Endothelial cell of umbilical vein (primary cell): ENCODE measurements at regions not wholly inside any gene's neighbourhood (a gene's known extent, or its start where the extent isn't known, plus 50 kb on each side); places are given as distances from the start of the nearest gene placed in this dataset.

Experiments
- BruUV-seq: library from RNA; stranded (reverse); fragments of 400-500 nt; replicated peaks from 2 replicates; lab custom pipeline; 2021; lab: Mats Ljungman, UMichigan
- CTCF ChIA-PET: fragments of 300-600, 350-600 bp; sonication (Branson Sonifier 250); formaldehyde crosslinking; loops from one replicate; lab custom pipeline; 2021; ENCODE audit warnings: antibody characterized with exemption, inconsistent platforms; lab: Charles Lee
- POLR2A ChIA-PET: fragments of 300-600, 350-600 bp; sonication (Branson Sonifier 250); formaldehyde crosslinking; loops from one replicate; lab custom pipeline; 2021; ENCODE audit warnings: antibody characterized with exemption, inconsistent platforms; lab: Charles Lee
- DNase-seq: peaks from one replicate; pipeline ENCODE4 v3.0.0-alpha.2; 2011; ENCODE audit warnings: low read depth, low spot score
- FAIRE-seq: peaks from 2 replicates; lab custom pipeline; 2011; peaks lifted over from hg19 to GRCh38; lab: Jason Lieb, UNC
- H2AFZ ChIP-seq: 2 replicates; pipeline ENCODE4 v1.6.0; 2012; ENCODE audit warnings: low read depth, low read length, control low read depth, inconsistent platforms
- H3K27ac ChIP-seq: 2 replicates; pipeline ENCODE4 v1.5.1; 2011; ENCODE audit warnings: low read depth, mild to moderate bottlenecking, control low read depth, low read length, moderate library complexity; ENCODE audit not compliant: insufficient read depth
- H3K27me3 ChIP-seq, 2 experiments: 2 replicates each; pipeline versions ENCODE4 v1.6.0 to v1.6.1; 2011; ENCODE audit warnings: low read length in 2 of 2, mixed read lengths in 1 of 2; ENCODE audit not compliant: control insufficient read depth in 2 of 2, insufficient read depth in 2 of 2
- H3K36me3 ChIP-seq, 2 experiments: 2 replicates in 1 of 2; 3 replicates in 1 of 2; pipeline ENCODE4 v1.5.1; 2011; ENCODE audit warnings: low read length in 2 of 2, mild to moderate bottlenecking in 1 of 2, moderate library complexity in 1 of 2; ENCODE audit not compliant: control insufficient read depth in 2 of 2, insufficient read depth in 2 of 2; ENCODE audit errors: extremely low read depth in 1 of 2
- H3K4me1 ChIP-seq: 3 replicates; pipeline ENCODE4 v1.5.1; 2011; ENCODE audit warnings: mild to moderate bottlenecking, low read length; ENCODE audit not compliant: control insufficient read depth, insufficient read depth; ENCODE audit errors: extremely low read depth
- H3K4me2 ChIP-seq: 2 replicates; pipeline ENCODE4 v1.6.1; 2011; ENCODE audit warnings: low read length, control low read depth, mixed read lengths; ENCODE audit not compliant: insufficient read depth
- H3K4me3 ChIP-seq, 3 experiments: fragments of 200-600 bp in 1 of 3; sonication (generic), shearing (Covaris generic) in 1 of 3; replicated peaks in 1 of 3; 2 replicates each; pipeline ENCODE4 v1.5.1; 2011 to 2016; ENCODE audit warnings: control low read depth in 3 of 3, low read length in 3 of 3, mild to moderate bottlenecking in 2 of 3, inconsistent platforms in 1 of 3, low read depth in 1 of 3, moderate library complexity in 1 of 3; ENCODE audit not compliant: insufficient read depth in 1 of 3
- H3K79me2 ChIP-seq: 2 replicates; pipeline ENCODE4 v1.6.0; 2012; ENCODE audit warnings: low read length, inconsistent platforms; ENCODE audit not compliant: control insufficient read depth, insufficient read depth
- H3K9ac ChIP-seq: replicated peaks from 2 replicates; pipeline ENCODE3; 2011; ENCODE audit warnings: low read length, control low read depth; ENCODE audit not compliant: insufficient read depth; ENCODE audit errors: extremely low read depth
- H3K9me1 ChIP-seq: replicated peaks from 3 replicates; pipeline ENCODE4 v1.6.0; 2011; ENCODE audit warnings: mild to moderate bottlenecking, low read length; ENCODE audit not compliant: control insufficient read depth, insufficient read depth; ENCODE audit errors: extremely low read depth
- H3K9me3 ChIP-seq: replicated peaks from 2 replicates; pipeline ENCODE4 v1.5.1; 2012; ENCODE audit warnings: low read length, inconsistent platforms; ENCODE audit not compliant: control insufficient read depth, insufficient read depth
- H4K20me1 ChIP-seq: replicated peaks from 2 replicates; pipeline ENCODE3; 2011; ENCODE audit warnings: mild to moderate bottlenecking, low read length; ENCODE audit not compliant: control insufficient read depth, insufficient read depth; ENCODE audit errors: extremely low read depth
- EZH2 ChIP-seq: IDR thresholded peaks from 2 replicates; pipeline ENCODE4 v1.6.1; 2012; ENCODE audit warnings: borderline replicate concordance, low read depth, mild to moderate bottlenecking, moderate library complexity, low read length, inconsistent platforms; ENCODE audit not compliant: severe bottlenecking
- FOS ChIP-seq: IDR thresholded peaks from 2 replicates; pipeline ENCODE4 v1.6.1; 2011; ENCODE audit warnings: mild to moderate bottlenecking, low read length, moderate library complexity, borderline replicate concordance; ENCODE audit not compliant: insufficient read depth
- GATA2 ChIP-seq: IDR thresholded peaks from 2 replicates; pipeline ENCODE4 v1.7.0; 2011; ENCODE audit warnings: low read depth, mild to moderate bottlenecking, moderate library complexity, mixed read lengths, low read length; ENCODE audit not compliant: insufficient read length, insufficient read depth
- JUN ChIP-seq: IDR thresholded peaks from 2 replicates; pipeline ENCODE4 v1.6.1; 2011; ENCODE audit warnings: borderline replicate concordance, low read depth; ENCODE audit not compliant: insufficient read length, insufficient read depth
- MAX ChIP-seq: IDR thresholded peaks from 2 replicates; pipeline ENCODE4 v1.6.1; 2011; ENCODE audit not compliant: insufficient read depth, insufficient read length
- MYC ChIP-seq: IDR thresholded peaks from one replicate; pipeline ENCODE4 v1.6.1; 2011; ENCODE audit warnings: mild to moderate bottlenecking, low read depth, low read length
- POLR2A ChIP-seq: IDR thresholded peaks from 2 replicates; pipeline ENCODE4 v1.6.1; 2012; ENCODE audit warnings: low read depth, mild to moderate bottlenecking, control low read depth, low read length
- POLR2AphosphoS5 ChIP-seq: IDR thresholded peaks from 2 replicates; pipeline ENCODE4 v1.6.1; 2012; ENCODE audit warnings: low read depth, mild to moderate bottlenecking, control low read depth, low read length, moderate library complexity; ENCODE audit not compliant: insufficient read depth
- dilution Hi-C: fragments of 300-500 bp; cut with MboI; formaldehyde crosslinking; loops from one replicate; pipeline ENCODE4 v1.15.0; 2019; ENCODE audit warnings: low sequenced_read_pairs; ENCODE audit not compliant: extremely low pct_ligation_motif_present
- intact Hi-C: fragments of 100-400 bp; cut with micrococcal nuclease; formaldehyde crosslinking; loops from one replicate; pipeline ENCODE4 v1.10.0; 2022
- TF ChIP-seq, protein P1 (sequence below), 2 donors: IDR thresholded peaks; 1 replicate in 1 of 2; 2 replicates in 1 of 2; pipeline ENCODE4 v1.5.1; 2011; ENCODE audit warnings: low read length in 2 of 2, mild to moderate bottlenecking in 2 of 2, moderate library complexity in 2 of 2, control low read depth in 1 of 2, inconsistent platforms in 1 of 2, low read depth in 1 of 2; ENCODE audit not compliant: insufficient read depth in 1 of 2; ENCODE audit errors: extremely low read depth in 1 of 2

- dilution Hi-C loops (no loop called here), intact Hi-C loops (no loop called here)
- ChIA-PET POLR2A (no interaction called here), CTCF (no interaction called here)
- Histone ChIP-seq H3K27ac (no peak overlapping the region), H3K9me1 (no peaks in the 10 kb centered on the region), H3K27me3 (no peaks in the 10 kb centered on the region), H3K79me2 (no peaks in the 10 kb centered on the region), H3K4me2 (no peak overlapping the region), H3K9me3 (no peaks in the 10 kb centered on the region), H3K36me3 (no peaks in the 10 kb centered on the region), H4K20me1 (no peaks in the 10 kb centered on the region), H2AFZ (no peak overlapping the region), H3K4me3 (no peak overlapping the region), H3K9ac (no peak overlapping the region), H3K4me1 (no peaks in the 10 kb centered on the region)
- no peak for TF ChIP-seq JUN
- TF ChIP-seq MAX = no peak
- no peak for TF ChIP-seq POLR2A
- no peak for TF ChIP-seq EZH2
- TF ChIP-seq FOS = no peak
- TF ChIP-seq POLR2AphosphoS5 = no peak
- TF ChIP-seq MYC = no peak
- no peak for TF ChIP-seq GATA2
- TF ChIP-seq, protein P1, sequence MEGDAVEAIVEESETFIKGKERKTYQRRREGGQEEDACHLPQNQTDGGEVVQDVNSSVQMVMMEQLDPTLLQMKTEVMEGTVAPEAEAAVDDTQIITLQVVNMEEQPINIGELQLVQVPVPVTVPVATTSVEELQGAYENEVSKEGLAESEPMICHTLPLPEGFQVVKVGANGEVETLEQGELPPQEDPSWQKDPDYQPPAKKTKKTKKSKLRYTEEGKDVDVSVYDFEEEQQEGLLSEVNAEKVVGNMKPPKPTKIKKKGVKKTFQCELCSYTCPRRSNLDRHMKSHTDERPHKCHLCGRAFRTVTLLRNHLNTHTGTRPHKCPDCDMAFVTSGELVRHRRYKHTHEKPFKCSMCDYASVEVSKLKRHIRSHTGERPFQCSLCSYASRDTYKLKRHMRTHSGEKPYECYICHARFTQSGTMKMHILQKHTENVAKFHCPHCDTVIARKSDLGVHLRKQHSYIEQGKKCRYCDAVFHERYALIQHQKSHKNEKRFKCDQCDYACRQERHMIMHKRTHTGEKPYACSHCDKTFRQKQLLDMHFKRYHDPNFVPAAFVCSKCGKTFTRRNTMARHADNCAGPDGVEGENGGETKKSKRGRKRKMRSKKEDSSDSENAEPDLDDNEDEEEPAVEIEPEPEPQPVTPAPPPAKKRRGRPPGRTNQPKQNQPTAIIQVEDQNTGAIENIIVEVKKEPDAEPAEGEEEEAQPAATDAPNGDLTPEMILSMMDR (IDR thresholded peaks at IDR 0.05; ENCODE audit: extremely low read depth in 1 of 2, insufficient read depth in 1 of 2, low read depth in 1 of 2, low read length in 2 of 2) = no peak
- FAIRE-seq (no peak), DNase-seq (no peak)
- no TSS peak for BruUV-seq
These were observed 397.8 kb downstream of the SLC4A3 start for GRCh38 chr2:220025207-220025606.
